ENCODE measurements at regions not wholly inside any gene's neighbourhood (a gene's known extent, or its start where the extent isn't known, plus 50 kb on each side); places are given as distances from the start of the nearest gene placed in this dataset.

DNA sequence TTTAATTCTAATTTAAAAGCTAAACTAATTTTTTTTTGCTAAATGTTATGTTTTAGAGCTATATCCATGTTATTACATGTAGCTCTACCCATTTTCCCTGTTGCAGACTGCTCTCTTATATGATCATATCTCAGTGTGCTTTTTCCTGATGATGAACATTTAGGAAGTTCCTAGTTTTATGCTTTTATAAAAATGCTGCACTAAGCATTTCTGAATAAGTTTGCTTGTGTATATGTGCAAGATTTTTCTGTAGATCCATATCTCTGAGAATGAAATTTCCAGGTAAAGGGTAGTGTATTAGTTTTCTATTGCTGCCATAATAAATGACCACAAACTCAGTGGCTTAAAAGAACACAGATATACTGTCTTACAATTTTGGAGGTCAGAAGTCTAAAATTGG is 374.4 kb upstream of the E2F7 start:
- H3K27ac Mint-ChIP-seq (ENCODE audit: low read depth, unreplicated experiment) = no peak overlapping the region
- H3K4me1 Mint-ChIP-seq (ENCODE audit: insufficient read depth, unreplicated experiment) = no peaks in the 10 kb centered on the region
- BruUV-seq (replicated peaks) = no TSS peak
- intact Hi-C loops (cut with micrococcal nuclease) = no loop called here
- no peaks in the 10 kb centered on the region for H3K36me3 Mint-ChIP-seq (ENCODE audit: insufficient read depth, unreplicated experiment)
- no peak for TF ChIP-seq CTCF (IDR thresholded peaks at IDR 0.05; ENCODE audit: unreplicated experiment)
- DNase-seq (ENCODE audit: unreplicated experiment) = no peak
- POLR2A ChIA-PET = no interaction called here
- no peaks in the 10 kb centered on the region for H3K27me3 Mint-ChIP-seq (ENCODE audit: insufficient read depth, unreplicated experiment)
- CTCF ChIA-PET = no interaction called here
- no peaks in the 10 kb centered on the region for H3K9me3 Mint-ChIP-seq (ENCODE audit: unreplicated experiment)
- H3K4me3 Mint-ChIP-seq (ENCODE audit: unreplicated experiment) = no peak overlapping the region

DNA sequence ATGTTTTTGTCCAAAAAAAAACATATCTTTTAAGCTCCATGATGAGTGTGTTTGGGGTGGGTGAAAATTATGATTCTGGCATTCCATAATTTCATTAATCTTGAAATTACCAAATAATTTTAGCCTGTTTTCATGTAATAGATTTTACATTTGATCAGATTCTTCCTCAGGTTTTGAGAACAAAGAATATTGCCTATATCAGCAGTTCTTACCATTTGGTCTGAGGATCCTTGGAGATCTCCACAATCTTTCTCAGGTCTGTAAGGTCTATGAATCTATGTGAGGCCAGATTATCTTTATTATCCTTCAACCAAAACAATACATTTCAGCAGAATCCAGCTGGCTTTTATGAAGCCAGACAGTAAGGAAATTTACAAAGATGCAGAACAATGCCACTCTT is 373.3 kb upstream of the E2F7 start:
- Mint-ChIP-seq H3K27me3 (ENCODE audit: insufficient read depth, unreplicated experiment) (no peaks in the 10 kb centered on the region), H3K27ac (ENCODE audit: low read depth, unreplicated experiment) (no peak overlapping the region), H3K4me3 (ENCODE audit: unreplicated experiment) (no peak overlapping the region), H3K9me3 (ENCODE audit: unreplicated experiment) (no peaks in the 10 kb centered on the region), H3K36me3 (ENCODE audit: insufficient read depth, unreplicated experiment) (no peaks in the 10 kb centered on the region), H3K4me1 (ENCODE audit: insufficient read depth, unreplicated experiment) (no peaks in the 10 kb centered on the region)
- intact Hi-C loops (cut with micrococcal nuclease) = no loop called here
- no peak for TF ChIP-seq CTCF (IDR thresholded peaks at IDR 0.05; ENCODE audit: unreplicated experiment)
- BruUV-seq (replicated peaks) = no TSS peak
- ChIA-PET POLR2A (no interaction called here), CTCF (no interaction called here)
- no peak for DNase-seq (ENCODE audit: unreplicated experiment)

GRCh38 chr12:77437206-77437605 is 371.8 kb upstream of the E2F7 start:
- H3K4me3 Mint-ChIP-seq (ENCODE audit: unreplicated experiment) = no peak overlapping the region
- TF ChIP-seq CTCF (IDR thresholded peaks at IDR 0.05; ENCODE audit: unreplicated experiment) = no peak

GRCh38 chr12:77435446-77436091 is 370.2 kb upstream of the E2F7 start:
- no peaks in the 10 kb centered on the region for H3K27me3 Mint-ChIP-seq (ENCODE audit: insufficient read depth, unreplicated experiment)
- CTCF ChIA-PET = interaction anchor here (0.8 to 1.7 kb wide), 2 partner anchors 14 to 376 kb away, joined by 3 to 4 read pairs; no protein-coding TSS in a partner anchor
- POLR2A ChIA-PET = no interaction called here
- H3K4me1 Mint-ChIP-seq (ENCODE audit: insufficient read depth, unreplicated experiment) = no peaks in the 10 kb centered on the region
- no peak for DNase-seq (ENCODE audit: unreplicated experiment)
- no peak overlapping the region for H3K27ac Mint-ChIP-seq (ENCODE audit: low read depth, unreplicated experiment)
- intact Hi-C loops (cut with micrococcal nuclease) = no loop called here
- H3K36me3 Mint-ChIP-seq (ENCODE audit: insufficient read depth, unreplicated experiment) = no peaks in the 10 kb centered on the region
- H3K9me3 Mint-ChIP-seq (ENCODE audit: unreplicated experiment) = no peaks in the 10 kb centered on the region
- TF ChIP-seq CTCF (IDR thresholded peaks at IDR 0.05; ENCODE audit: unreplicated experiment) = no peak
- no peak overlapping the region for H3K4me3 Mint-ChIP-seq (ENCODE audit: unreplicated experiment)
- BruUV-seq (replicated peaks) = no TSS peak

More at GRCh38 chr12:77437206-77437605, 371.8 kb upstream of the E2F7 start:
- intact Hi-C loops (cut with micrococcal nuclease) = no loop called here
- ChIA-PET CTCF (interaction anchor here (0.8 kb wide), 1 partner anchor 749 kb away, joined by 3 read pairs; no protein-coding TSS in a partner anchor), POLR2A (interaction anchor here (0.7 kb wide), 1 partner anchor 94 kb away, joined by 3 read pairs; no protein-coding TSS in a partner anchor)
- no peak for DNase-seq (ENCODE audit: unreplicated experiment)
- no peak overlapping the region for H3K27ac Mint-ChIP-seq (ENCODE audit: low read depth, unreplicated experiment)
- no peaks in the 10 kb centered on the region for H3K4me1 Mint-ChIP-seq (ENCODE audit: insufficient read depth, unreplicated experiment)
- H3K27me3 Mint-ChIP-seq (ENCODE audit: insufficient read depth, unreplicated experiment) = no peaks in the 10 kb centered on the region
- H3K9me3 Mint-ChIP-seq (ENCODE audit: unreplicated experiment) = no peaks in the 10 kb centered on the region
- BruUV-seq (replicated peaks) = no TSS peak
- no peaks in the 10 kb centered on the region for H3K36me3 Mint-ChIP-seq (ENCODE audit: insufficient read depth, unreplicated experiment)
